ENCODE measurements at regions not wholly inside any gene's neighbourhood (a gene's known extent, or its start where the extent isn't known, plus 50 kb on each side); places are given as distances from the start of the nearest gene placed in this dataset.

GRCh38 chr6:159329081-159329480, 159.9 kb downstream of the FNDC1 start:
- DNase-seq (no peak), ATAC-seq (no peak)
- no peaks in the 10 kb centered on the region for H3K4me1 ChIP-seq (ENCODE audit: control insufficient read depth, insufficient read depth, low read length)
- H3K9me3 ChIP-seq (ENCODE audit: control insufficient read depth, low read length): no peaks in the 10 kb centered on the region
- H3K27me3 ChIP-seq (ENCODE audit: control insufficient read depth, insufficient read depth): no peaks in the 10 kb centered on the region
- no peak overlapping the region for H3K4me3 ChIP-seq (ENCODE audit: low read length)
- intact Hi-C loops (cut with DNase I): no loop called here
- H3K27ac ChIP-seq (ENCODE audit: low read length): no peak overlapping the region
- 80% methylated on average over 4 of the region's 4 CpGs for WGBS

GRCh38 chr6:159328052-159328451, 158.9 kb downstream of the FNDC1 start:
- no peak overlapping the region for H3K4me3 ChIP-seq (ENCODE audit: low read length)
- ATAC-seq (no peak), DNase-seq (no peak)
- H3K27ac ChIP-seq (ENCODE audit: low read length): no peak overlapping the region
- H3K9me3 ChIP-seq (ENCODE audit: control insufficient read depth, low read length): no peaks in the 10 kb centered on the region
- WGBS: 85% methylated on average over 3 of the region's 3 CpGs
- H3K4me1 ChIP-seq (ENCODE audit: control insufficient read depth, insufficient read depth, low read length): no peaks in the 10 kb centered on the region
- H3K27me3 ChIP-seq (ENCODE audit: control insufficient read depth, insufficient read depth): no peaks in the 10 kb centered on the region
- intact Hi-C loops (cut with DNase I): no loop called here

GRCh38 chr6:159325476-159325875, 156.3 kb downstream of the FNDC1 start:
- intact Hi-C loops (cut with DNase I): no loop called here
- H3K4me3 ChIP-seq (ENCODE audit: low read length): no peak overlapping the region
- no peak for DNase-seq
- H3K27ac ChIP-seq (ENCODE audit: low read length): no peak overlapping the region
- H3K27me3 ChIP-seq (ENCODE audit: control insufficient read depth, insufficient read depth): no peaks in the 10 kb centered on the region
- no peak for ATAC-seq
- H3K4me1 ChIP-seq (ENCODE audit: control insufficient read depth, insufficient read depth, low read length): no peaks in the 10 kb centered on the region
- WGBS: 64% methylated on average over 9 of the region's 9 CpGs
- no peaks in the 10 kb centered on the region for H3K9me3 ChIP-seq (ENCODE audit: control insufficient read depth, low read length)

- Histone ChIP-seq H3K4me3 (ENCODE audit: low read length) (no peak overlapping the region), H3K27me3 (ENCODE audit: control insufficient read depth, insufficient read depth) (no peaks in the 10 kb centered on the region), H3K9me3 (ENCODE audit: control insufficient read depth, low read length) (no peaks in the 10 kb centered on the region), H3K4me1 (ENCODE audit: control insufficient read depth, insufficient read depth, low read length) (no peaks in the 10 kb centered on the region), H3K27ac (ENCODE audit: low read length) (no peak overlapping the region)
- no peak for DNase-seq
- intact Hi-C loops (cut with DNase I): no loop called here
- no peak for ATAC-seq
- 88% methylated on average over 2 of the region's 2 CpGs for WGBS
Observed at GRCh38 chr6:159324596-159324995, 155.4 kb downstream of the FNDC1 start.
